Fibroblast of lung (primary cell): ENCODE measurements at regions not wholly inside any gene's neighbourhood (a gene's known extent, or its start where the extent isn't known, plus 50 kb on each side); places are given as distances from the start of the nearest gene placed in this dataset.

Experiments used
- DNase-seq, 2 donors: peaks; one replicate each; pipeline versions ENCODE4 v3.0.0 to v3.0.0-alpha.2; 2010; ENCODE audit warnings: low read depth in 2 of 2
- H2AFZ ChIP-seq: 2 replicates; pipeline ENCODE4 v1.5.1; 2012; ENCODE audit warnings: low read length, control low read depth, inconsistent platforms
- H3K27ac ChIP-seq: 2 replicates; pipeline ENCODE4 v1.5.1; 2011; ENCODE audit warnings: low read length, control low read depth; ENCODE audit not compliant: insufficient read depth
- H3K27me3 ChIP-seq: 2 replicates; pipeline ENCODE4 v1.5.1; 2011; ENCODE audit warnings: mild to moderate bottlenecking, low read length; ENCODE audit not compliant: control insufficient read depth, insufficient read depth
- H3K36me3 ChIP-seq: 2 replicates; pipeline ENCODE4 v1.5.1; 2011; ENCODE audit warnings: low read length; ENCODE audit not compliant: control insufficient read depth, insufficient read depth
- H3K4me1 ChIP-seq: 2 replicates; pipeline ENCODE4 v1.5.1; 2011; ENCODE audit warnings: low read length; ENCODE audit not compliant: control insufficient read depth, insufficient read depth; ENCODE audit errors: extremely low read depth
- H3K4me2 ChIP-seq: 2 replicates; pipeline ENCODE4 v1.5.1; 2011; ENCODE audit warnings: low read length, control low read depth; ENCODE audit not compliant: insufficient read depth; ENCODE audit errors: extremely low read depth
- H3K4me3 ChIP-seq, 4 experiments: fragments of 200-600 bp in 1 of 4; sonication (generic) in 1 of 4; replicated peaks in 1 of 4; 2 replicates each; pipeline ENCODE4 v1.5.1; 2011 to 2016; ENCODE audit warnings: low read length in 4 of 4, low read depth in 3 of 4, mild to moderate bottlenecking in 3 of 4, control low read depth in 2 of 4, inconsistent platforms in 1 of 4, mixed read lengths in 1 of 4; ENCODE audit not compliant: insufficient read depth in 1 of 4; ENCODE audit errors: control extremely low read depth in 1 of 4
- H3K79me2 ChIP-seq: 2 replicates; pipeline ENCODE4 v1.5.1; 2012; ENCODE audit warnings: mild to moderate bottlenecking, low read length, inconsistent platforms; ENCODE audit not compliant: control insufficient read depth, insufficient read depth
- H3K9ac ChIP-seq: 2 replicates; pipeline ENCODE4 v1.5.1; 2011; ENCODE audit warnings: mild to moderate bottlenecking, low read length, control low read depth; ENCODE audit not compliant: insufficient read depth
- H3K9me3 ChIP-seq: 2 replicates; pipeline ENCODE4 v1.5.1; 2012; ENCODE audit warnings: low read depth, low read length; ENCODE audit not compliant: control insufficient read depth, insufficient read depth
- H4K20me1 ChIP-seq: 2 replicates; pipeline ENCODE4 v1.5.1; 2011; ENCODE audit warnings: low read length; ENCODE audit not compliant: control insufficient read depth, insufficient read depth; ENCODE audit errors: extremely low read depth
- CTCF ChIP-seq, 2 donors: IDR thresholded peaks in 1 of 2; conservative IDR thresholded peaks in 1 of 2; 1 replicate in 1 of 2; 2 replicates in 1 of 2; pipeline ENCODE4 v1.5.1; 2011 to 2012; ENCODE audit warnings: low read length in 2 of 2, control low read depth in 1 of 2, inconsistent platforms in 1 of 2, low read depth in 1 of 2, mild to moderate bottlenecking in 1 of 2
- EZH2 ChIP-seq: IDR thresholded peaks from 2 replicates; pipeline ENCODE4 v1.5.1; 2012; ENCODE audit warnings: low read length, control low read depth, mild to moderate bottlenecking; ENCODE audit errors: missing control alignments

DNA sequence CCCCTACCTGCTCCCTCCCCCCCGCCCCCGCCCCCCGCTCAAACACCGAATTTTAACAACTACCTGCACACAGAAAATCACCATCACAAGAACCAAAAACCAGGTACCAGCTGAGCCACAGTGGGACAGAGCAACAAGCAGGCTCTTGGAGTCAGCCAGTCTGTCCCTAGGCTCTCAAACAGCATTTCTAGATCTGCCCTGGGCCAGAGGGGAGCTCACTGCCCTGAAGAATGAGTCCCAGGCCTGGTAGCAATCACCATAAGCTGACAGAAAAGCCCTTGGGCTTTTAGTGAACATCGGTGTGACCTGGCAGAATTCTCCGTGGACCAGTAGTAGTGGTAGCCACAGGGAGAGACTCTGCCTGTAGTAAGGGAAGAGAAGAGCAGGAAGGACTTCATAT is 58.3 kb downstream of the C11orf87 start:
- Histone ChIP-seq H3K4me1 (no peaks in the 10 kb centered on the region), H3K9ac (no peak overlapping the region), H3K27ac (no peak overlapping the region), H3K9me3 (no peaks in the 10 kb centered on the region), H2AFZ (no peak overlapping the region), H4K20me1 (no peaks in the 10 kb centered on the region), H3K79me2 (no peaks in the 10 kb centered on the region), H3K4me2 (no peak overlapping the region), H3K36me3 (no peaks in the 10 kb centered on the region), H3K4me3 (no peak overlapping the region), H3K27me3 (no peaks in the 10 kb centered on the region)
- no peak for DNase-seq
- TF ChIP-seq CTCF (conservative IDR thresholded peaks at IDR 0.05 in 1 of 2, IDR thresholded peaks at IDR 0.05 in 1 of 2; ENCODE audit: low read depth in 1 of 2, low read length in 2 of 2) (no peak), EZH2 (no peak)

DNA sequence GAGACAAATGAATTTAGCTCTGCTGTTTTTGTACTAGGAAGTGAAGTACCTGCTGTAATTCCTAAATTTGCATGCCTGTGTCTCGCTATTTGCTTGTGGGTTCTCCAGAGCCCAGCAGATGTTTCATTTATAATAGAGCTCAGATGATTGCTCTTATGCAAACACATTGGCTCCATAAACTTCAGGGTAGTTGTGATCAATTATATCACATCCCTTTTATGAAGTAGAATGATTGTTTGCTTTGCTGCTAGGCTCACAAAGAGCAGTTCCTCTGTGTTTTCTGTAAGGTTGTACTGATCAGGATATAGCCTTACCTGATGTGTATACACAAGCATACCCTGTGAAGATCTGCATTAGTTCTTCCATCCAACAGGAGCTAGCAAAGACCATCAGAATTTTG is 64.1 kb downstream of the C11orf87 start:
- Histone ChIP-seq H3K4me1 (no peaks in the 10 kb centered on the region), H3K36me3 (no peaks in the 10 kb centered on the region), H3K79me2 (no peaks in the 10 kb centered on the region), H3K4me3 (no peak overlapping the region), H3K27me3 (no peaks in the 10 kb centered on the region), H3K27ac (no peak overlapping the region), H3K9ac (no peak overlapping the region), H3K9me3 (no peaks in the 10 kb centered on the region), H4K20me1 (no peaks in the 10 kb centered on the region), H3K4me2 (no peak overlapping the region), H2AFZ (no peak overlapping the region)
- TF ChIP-seq CTCF (conservative IDR thresholded peaks at IDR 0.05 in 1 of 2, IDR thresholded peaks at IDR 0.05 in 1 of 2; ENCODE audit: low read depth in 1 of 2, low read length in 2 of 2) (no peak), EZH2 (no peak)
- no peak for DNase-seq

DNA sequence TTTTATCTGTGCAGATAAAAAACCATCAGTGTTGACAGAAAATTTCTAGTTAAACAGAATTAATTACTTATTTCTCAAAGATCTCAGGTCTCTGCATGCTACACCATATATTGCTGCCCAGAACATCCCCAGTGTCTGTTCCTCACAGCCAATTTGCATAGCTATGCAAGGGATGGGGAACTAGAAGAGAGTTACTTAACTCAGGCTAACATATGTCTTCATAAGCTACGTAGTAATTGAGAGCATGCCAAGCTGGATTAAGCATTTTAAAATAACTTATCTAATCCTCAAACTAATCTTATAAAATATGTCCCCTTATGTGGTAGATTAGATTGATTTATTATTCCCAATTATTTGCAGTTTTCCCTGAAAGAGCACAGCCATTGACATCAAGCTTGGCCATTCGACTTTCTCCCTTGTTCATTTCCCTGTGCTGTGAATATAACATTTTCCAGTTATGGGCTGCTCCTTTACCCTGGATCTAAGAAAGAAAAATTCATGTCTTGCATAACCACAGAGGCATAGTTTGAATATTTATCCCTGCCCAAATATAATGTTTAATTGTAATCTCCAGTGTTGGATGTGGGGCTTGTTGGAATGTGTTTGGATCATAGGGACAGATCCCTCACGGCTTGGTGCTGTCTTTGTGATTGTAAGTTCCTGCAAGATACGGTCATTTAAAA is 69.1 kb downstream of the C11orf87 start:
- H3K27me3 ChIP-seq = no peaks in the 10 kb centered on the region
- peak in 1 of 2 donors; percentile 77 for DNase-seq
- H2AFZ ChIP-seq = no peak overlapping the region
- H3K27ac ChIP-seq = no peak overlapping the region
- no peaks in the 10 kb centered on the region for H3K9me3 ChIP-seq
- no peak overlapping the region for H3K9ac ChIP-seq
- H3K4me1 ChIP-seq = no peaks in the 10 kb centered on the region
- no peak overlapping the region for H3K4me3 ChIP-seq
- TF ChIP-seq EZH2 (no peak), CTCF (conservative IDR thresholded peaks at IDR 0.05 in 1 of 2, IDR thresholded peaks at IDR 0.05 in 1 of 2; ENCODE audit: low read depth in 1 of 2, low read length in 2 of 2) (no peak)
- H3K4me2 ChIP-seq = no peak overlapping the region
- no peaks in the 10 kb centered on the region for H3K36me3 ChIP-seq
- no peaks in the 10 kb centered on the region for H4K20me1 ChIP-seq
- H3K79me2 ChIP-seq = no peaks in the 10 kb centered on the region
